Pancreas (tissue), 10 donors: ENCODE measurements at regions not wholly inside any gene's neighbourhood (a gene's known extent, or its start where the extent isn't known, plus 50 kb on each side); places are given as distances from the start of the nearest gene placed in this dataset.

Experiments used
- ATAC-seq, 4 donors: fragments of 200-7000 bp; cut with Tn5 transposase; one replicate each; pipeline versions ENCODE4 v1.8.0 to v1.9.1; 2020; ENCODE audit warnings: mild to moderate bottlenecking in 4 of 4, moderate library complexity in 4 of 4
- DNase-seq, 6 donors: peaks; one replicate each; pipeline ENCODE4 v3.0.0-alpha.2; 2020
- FAIRE-seq: peaks from 2 replicates; lab custom pipeline; 2012; peaks lifted over from hg19 to GRCh38; lab: Jason Lieb, UNC
- H3K27ac ChIP-seq, 4 donors: fragments of 200-600 bp; sonication (generic); 1 replicate in 3 of 4; 2 replicates in 1 of 4; pipeline versions ENCODE4 v1.5.0 to v1.8.0; 2020
- H3K27me3 ChIP-seq, 4 donors: fragments of 200-600 bp; one replicate each; pipeline ENCODE4 v1.8.0; 2021
- H3K36me3 ChIP-seq, 3 donors: fragments of 200-600 bp; sonication (generic) in 1 of 3; one replicate each; pipeline versions ENCODE4 v1.5.0 to v1.8.0; 2020 to 2021
- H3K4me1 ChIP-seq, 3 donors: fragments of 200-600 bp; one replicate each; pipeline ENCODE4 v1.8.0; 2021
- H3K4me3 ChIP-seq, 4 donors: fragments of 200-600 bp; sonication (generic) in 2 of 4; one replicate each; pipeline versions ENCODE4 v1.5.0 to v1.8.0; 2020 to 2021
- H3K9me3 ChIP-seq, 4 donors: fragments of 200-600 bp; one replicate each; pipeline ENCODE4 v1.8.0; 2021
- WGBS, 2 donors: extraction: QIAGEN DNeasy Blood & Tissue Kit; methylation state at CpG; one replicate each; pipeline ENCODE4 v1.1.7; 2013; 5-methylcytosine and 5-hydroxymethylcytosine counted together
- intact Hi-C, 3 donors: fragments of 100-400 bp; cut with DNase I; formaldehyde crosslinking; loops; one replicate each; pipeline versions ENCODE4 v1.11.1 to v1.14.2; 2022
- TF ChIP-seq, protein P1 (sequence below), 4 donors: fragments of 200-600 bp; sonication (generic) in 3 of 4; IDR thresholded peaks; one replicate each; pipeline versions ENCODE4 v1.5.0 to v1.8.0; 2021; ENCODE audit warnings: antibody characterized with exemption in 4 of 4
- donor health status: healthy with polysubstance abuse.
- donor health status: DM: no; HTN: no; CAD: no; lungs with moderate emphysema.
- donor health status: DM: no; HTN: no; CAD: no.
- donor health status: control.
- donor health status: control.
- donor health status: Bipolar disorder and iron deficiency.
- donor health status: DM: yes; HTN: yes; CAD: no.
- donor health status: DM: no; HTN: no; CAD: no.
- donor health status: DM: no; HTN: no; CAD: no.
- donor health status: DM: yes; HTN: yes; CAD: no.

- 69 to 95% methylated on average over 7 of the region's 7 CpGs for WGBS, 2 donors
- ATAC-seq: peak in 1 of 4 donors; percentile 19
These were observed 71.6 kb downstream of the GJA1 start for GRCh38 chr6:121506761-121507754.

DNA sequence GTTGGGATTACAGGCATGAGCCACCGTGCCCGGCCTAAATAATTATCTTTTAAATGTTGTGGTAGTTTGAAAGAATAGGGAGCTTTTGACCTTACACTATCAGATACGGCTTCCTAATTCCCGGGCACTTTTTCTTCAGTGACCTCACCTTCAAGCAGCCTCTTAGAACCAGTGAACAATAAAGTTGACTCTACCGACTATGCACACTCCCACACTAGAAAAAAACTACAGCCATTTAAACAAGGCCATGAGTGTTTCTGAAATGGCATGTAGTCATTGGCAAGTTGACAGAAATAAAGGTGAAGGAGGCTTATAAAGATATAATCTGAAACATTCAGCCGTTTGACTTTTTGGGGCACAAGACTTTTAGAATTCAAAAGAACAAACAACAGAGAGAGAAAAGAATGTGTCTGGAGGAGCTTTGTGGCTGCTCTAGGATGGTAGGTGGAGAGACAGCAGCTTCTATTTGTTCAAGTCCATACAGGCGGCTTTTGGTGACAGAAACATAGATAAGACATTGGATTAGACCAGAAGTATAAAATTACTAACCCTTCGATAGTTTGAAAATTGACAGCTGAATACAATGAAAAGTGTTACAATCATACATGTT lies 75.2 kb downstream of the GJA1 start:
- Histone ChIP-seq H3K4me3 (no peak overlapping the region), H3K27ac (no peak overlapping the region), H3K4me1 (no peaks in the 10 kb centered on the region), H3K9me3 (no peaks in the 10 kb centered on the region), H3K27me3 (no peaks in the 10 kb centered on the region), H3K36me3 (no peaks in the 10 kb centered on the region)
- intact Hi-C loops: no loop called here
- TF ChIP-seq, protein P1, sequence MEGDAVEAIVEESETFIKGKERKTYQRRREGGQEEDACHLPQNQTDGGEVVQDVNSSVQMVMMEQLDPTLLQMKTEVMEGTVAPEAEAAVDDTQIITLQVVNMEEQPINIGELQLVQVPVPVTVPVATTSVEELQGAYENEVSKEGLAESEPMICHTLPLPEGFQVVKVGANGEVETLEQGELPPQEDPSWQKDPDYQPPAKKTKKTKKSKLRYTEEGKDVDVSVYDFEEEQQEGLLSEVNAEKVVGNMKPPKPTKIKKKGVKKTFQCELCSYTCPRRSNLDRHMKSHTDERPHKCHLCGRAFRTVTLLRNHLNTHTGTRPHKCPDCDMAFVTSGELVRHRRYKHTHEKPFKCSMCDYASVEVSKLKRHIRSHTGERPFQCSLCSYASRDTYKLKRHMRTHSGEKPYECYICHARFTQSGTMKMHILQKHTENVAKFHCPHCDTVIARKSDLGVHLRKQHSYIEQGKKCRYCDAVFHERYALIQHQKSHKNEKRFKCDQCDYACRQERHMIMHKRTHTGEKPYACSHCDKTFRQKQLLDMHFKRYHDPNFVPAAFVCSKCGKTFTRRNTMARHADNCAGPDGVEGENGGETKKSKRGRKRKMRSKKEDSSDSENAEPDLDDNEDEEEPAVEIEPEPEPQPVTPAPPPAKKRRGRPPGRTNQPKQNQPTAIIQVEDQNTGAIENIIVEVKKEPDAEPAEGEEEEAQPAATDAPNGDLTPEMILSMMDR (IDR thresholded peaks at IDR 0.05): no peak
- FAIRE-seq: no peak
- WGBS, 2 donors: 35 to 39% methylated on average over 8 of the region's 8 CpGs
- ATAC-seq: peak in 1 of 4 donors; percentile 45
- no peak for DNase-seq

More at GRCh38 chr6:121506761-121507754, 71.6 kb downstream of the GJA1 start:
- DNase-seq (no peak), FAIRE-seq (no peak)
- intact Hi-C loops: no loop called here
- H3K4me3 ChIP-seq: no peak overlapping the region
- peaks cover 0 to 6% (median 6%) of the 10 kb centered on the region in 3 donors for H3K4me1 ChIP-seq
- H3K9me3 ChIP-seq: no peaks in the 10 kb centered on the region
- TF ChIP-seq, protein P1 (IDR thresholded peaks at IDR 0.05): no peak
- no peak overlapping the region for H3K27ac ChIP-seq
- H3K27me3 ChIP-seq: no peaks in the 10 kb centered on the region
- H3K36me3 ChIP-seq: no peaks in the 10 kb centered on the region

GRCh38 chr6:121515630-121516265 lies 80.3 kb downstream of the GJA1 start:
- no peak for ATAC-seq
- no peak for DNase-seq
- no peak for FAIRE-seq
- Histone ChIP-seq H3K9me3 (no peaks in the 10 kb centered on the region), H3K27me3 (no peaks in the 10 kb centered on the region), H3K27ac (no peak overlapping the region), H3K36me3 (no peaks in the 10 kb centered on the region), H3K4me3 (no peak overlapping the region), H3K4me1 (no peaks in the 10 kb centered on the region)
- TF ChIP-seq, protein P1 (IDR thresholded peaks at IDR 0.05): no peak
- intact Hi-C loops: no loop called here
- 93 to 100% methylated on average over 1 of the region's 1 CpG for WGBS, 2 donors

DNA sequence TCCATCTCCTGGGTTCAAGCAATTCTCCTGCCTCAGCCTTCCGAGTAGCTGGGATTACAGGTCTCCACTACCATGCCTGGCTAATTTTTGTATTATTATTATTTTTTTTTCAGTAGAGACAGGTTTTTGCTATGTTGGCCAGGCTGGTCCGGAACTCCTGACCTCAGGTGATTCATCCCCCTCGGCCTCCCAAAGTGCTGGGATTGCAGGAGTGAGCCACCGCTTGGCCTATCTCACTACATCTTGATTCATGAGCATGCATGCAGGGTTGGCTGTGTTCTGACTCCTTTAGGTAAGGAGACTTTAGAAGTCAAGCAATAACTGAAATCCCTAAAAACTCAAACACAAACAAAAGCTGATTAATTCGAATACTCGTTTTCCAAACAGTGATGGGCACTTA lies 80.9 kb downstream of the GJA1 start:
- H3K9me3 ChIP-seq: no peaks in the 10 kb centered on the region
- H3K27ac ChIP-seq: no peak overlapping the region
- no peaks in the 10 kb centered on the region for H3K4me1 ChIP-seq
- FAIRE-seq (no peak), DNase-seq (no peak), ATAC-seq (no peak)
- TF ChIP-seq, protein P1 (IDR thresholded peaks at IDR 0.05): no peak
- WGBS, 2 donors: 90% methylated on average over 6 of the region's 6 CpGs
- intact Hi-C loops: no loop called here
- H3K27me3 ChIP-seq: no peaks in the 10 kb centered on the region
- H3K36me3 ChIP-seq: no peaks in the 10 kb centered on the region
- no peak overlapping the region for H3K4me3 ChIP-seq
